DMS 273 (cell line): ENCODE measurements at regions not wholly inside any gene's neighbourhood (a gene's known extent, or its start where the extent isn't known, plus 50 kb on each side); places are given as distances from the start of the nearest gene placed in this dataset.
A peak's percentile ranks its signal among the peaks of the same experiment; 100 is the strongest.

ENCODE experiments used
- DNase-seq: peaks from one replicate; lab custom pipeline; 2025; ENCODE audit not compliant: unreplicated experiment; lab: John Stamatoyannopoulos, UW

GRCh38 chr4:81833576-81833975, 361.9 kb upstream of the RASGEF1B start:
- DNase-seq = no peak

- DNase-seq = peak; percentile 4
Observed at GRCh38 chr4:81828991-81829390, 357.3 kb upstream of the RASGEF1B start.

GRCh38 chr4:81827577-81828202, 356.0 kb upstream of the RASGEF1B start:
- no peak for DNase-seq

DNA sequence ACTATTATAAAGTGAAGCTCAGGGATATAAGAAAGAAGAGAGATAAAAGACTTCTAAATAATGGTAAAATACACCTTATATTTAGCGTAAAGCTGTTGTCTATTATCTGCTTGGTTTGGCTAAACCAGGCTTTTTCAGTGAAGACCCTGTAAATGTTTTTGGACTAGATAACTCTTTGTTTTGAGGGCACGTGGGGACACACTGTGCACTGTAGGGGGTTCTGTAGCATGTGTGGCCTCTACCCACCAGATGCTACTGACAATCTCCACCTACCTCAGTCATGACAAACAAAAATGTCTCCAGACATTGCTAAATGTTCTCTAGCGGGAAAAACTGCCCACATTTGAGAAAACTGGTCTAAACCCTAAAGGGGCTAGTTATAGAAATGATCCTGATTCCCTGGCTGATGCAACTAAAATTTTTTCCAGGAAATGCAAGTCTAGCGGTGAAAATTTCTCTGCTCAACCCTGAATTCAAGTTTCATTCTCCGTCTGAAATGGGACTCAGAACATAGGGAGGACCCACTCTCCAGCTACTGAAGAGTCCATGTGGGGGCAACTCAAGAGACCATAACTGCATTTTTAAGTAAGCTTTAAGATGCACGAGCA, 355.2 kb upstream of the RASGEF1B start:
- DNase-seq = no peak

- DNase-seq = no peak
Observed at GRCh38 chr4:81826335-81826734, 354.6 kb upstream of the RASGEF1B start.

GRCh38 chr4:81818385-81818920, 346.7 kb upstream of the RASGEF1B start:
- DNase-seq = no peak

GRCh38 chr4:81816031-81816761, 344.5 kb upstream of the RASGEF1B start:
- no peak for DNase-seq

GRCh38 chr4:81814987-81815541, 343.4 kb upstream of the RASGEF1B start:
- no peak for DNase-seq

GRCh38 chr4:81811562-81812293, 340.0 kb upstream of the RASGEF1B start:
- no peak for DNase-seq

DNA sequence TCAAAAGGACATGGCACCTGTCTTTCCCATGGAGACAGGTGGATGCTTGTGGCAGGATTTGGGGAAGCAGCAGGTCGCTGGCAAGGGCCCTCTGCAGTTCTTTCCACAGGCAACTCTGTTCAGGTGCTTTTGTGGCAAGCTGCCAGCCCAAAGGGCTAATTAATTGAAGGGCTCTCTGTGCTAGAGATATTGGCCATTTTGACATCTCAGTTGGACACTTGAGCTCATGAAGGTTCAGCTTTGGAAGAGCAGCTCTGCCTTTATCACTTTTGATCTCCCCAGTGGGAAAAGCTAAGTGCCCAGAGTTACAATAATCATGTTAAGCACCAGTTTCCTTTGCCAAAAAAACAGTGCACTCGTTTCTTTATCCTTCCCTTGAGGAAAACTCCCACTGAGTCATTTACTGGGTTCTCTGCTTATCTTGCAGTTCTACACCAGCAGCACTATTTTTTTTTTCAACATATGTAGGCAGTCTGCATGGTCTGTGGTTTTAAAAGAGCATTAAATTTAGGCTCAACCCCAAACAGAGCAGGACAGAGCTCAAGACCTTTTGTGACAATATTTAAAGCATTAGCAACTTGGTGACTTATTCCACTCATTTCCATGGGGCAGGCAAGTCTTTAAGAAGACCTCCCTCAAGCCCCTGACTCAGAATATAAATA, 336.4 kb upstream of the RASGEF1B start:
- DNase-seq = peak; percentile 79

DNA sequence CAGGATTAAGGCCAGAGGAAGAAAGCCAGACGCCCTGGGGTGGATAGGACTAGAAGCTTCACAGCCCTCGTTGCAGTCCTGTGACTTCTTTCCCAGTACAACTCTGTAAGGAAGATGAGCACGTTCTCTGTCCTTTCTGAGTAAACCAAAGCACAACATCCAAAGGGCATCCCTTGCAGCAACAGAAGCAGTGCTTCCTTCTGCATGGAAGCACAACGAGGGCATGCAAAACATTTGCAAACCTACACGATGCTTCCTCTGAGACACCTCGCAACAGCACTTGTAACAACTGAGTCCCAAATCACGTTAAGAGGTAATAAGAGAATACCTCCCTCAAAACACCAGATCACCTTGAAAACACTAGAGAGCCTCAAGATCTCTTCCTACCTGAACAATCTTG, 335.7 kb upstream of the RASGEF1B start:
- no peak for DNase-seq

DNA sequence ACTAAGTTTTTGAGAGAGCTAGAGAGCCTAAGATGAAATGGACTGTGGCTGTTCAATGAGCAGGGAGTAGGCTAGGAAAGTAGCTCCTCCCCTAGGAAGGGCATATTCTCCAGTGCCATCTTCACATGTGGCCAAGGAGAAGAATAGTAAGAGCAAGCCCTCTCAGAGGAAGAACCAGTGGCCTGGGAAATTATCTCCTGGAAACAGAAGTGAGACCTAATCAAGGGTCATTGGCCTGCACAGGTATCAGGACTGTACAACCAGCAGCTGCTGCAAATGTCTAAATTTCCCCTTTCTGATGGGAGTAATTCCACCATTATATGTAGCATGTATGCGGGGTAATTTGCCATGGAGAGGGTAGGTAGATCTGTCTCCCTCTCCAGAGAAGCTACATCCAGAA, 334.8 kb upstream of the RASGEF1B start:
- DNase-seq = no peak

GRCh38 chr4:81804849-81805248, 333.1 kb upstream of the RASGEF1B start:
- peak; percentile 22 for DNase-seq

GRCh38 chr4:81802285-81802846, 330.7 kb upstream of the RASGEF1B start:
- DNase-seq = no peak

DNA sequence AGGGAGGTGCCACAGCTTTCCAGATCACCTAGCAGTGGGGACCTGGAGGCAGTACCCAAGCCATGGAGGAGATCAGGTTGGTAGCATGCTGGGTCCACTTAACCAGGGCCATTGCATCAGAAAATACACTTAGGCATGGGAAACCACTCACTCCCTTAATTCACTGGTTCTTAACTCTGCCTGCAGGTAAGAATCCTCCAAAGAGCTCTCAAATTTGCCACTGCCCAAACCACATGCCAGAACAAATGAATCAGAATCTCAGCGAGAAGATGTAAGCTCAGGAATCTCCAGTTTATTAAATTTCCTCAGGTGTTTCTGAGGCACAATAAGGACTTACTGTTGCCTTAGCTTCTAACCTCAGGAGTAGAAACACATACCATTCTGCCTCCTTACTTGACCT, 327.7 kb upstream of the RASGEF1B start:
- no peak for DNase-seq

DNA sequence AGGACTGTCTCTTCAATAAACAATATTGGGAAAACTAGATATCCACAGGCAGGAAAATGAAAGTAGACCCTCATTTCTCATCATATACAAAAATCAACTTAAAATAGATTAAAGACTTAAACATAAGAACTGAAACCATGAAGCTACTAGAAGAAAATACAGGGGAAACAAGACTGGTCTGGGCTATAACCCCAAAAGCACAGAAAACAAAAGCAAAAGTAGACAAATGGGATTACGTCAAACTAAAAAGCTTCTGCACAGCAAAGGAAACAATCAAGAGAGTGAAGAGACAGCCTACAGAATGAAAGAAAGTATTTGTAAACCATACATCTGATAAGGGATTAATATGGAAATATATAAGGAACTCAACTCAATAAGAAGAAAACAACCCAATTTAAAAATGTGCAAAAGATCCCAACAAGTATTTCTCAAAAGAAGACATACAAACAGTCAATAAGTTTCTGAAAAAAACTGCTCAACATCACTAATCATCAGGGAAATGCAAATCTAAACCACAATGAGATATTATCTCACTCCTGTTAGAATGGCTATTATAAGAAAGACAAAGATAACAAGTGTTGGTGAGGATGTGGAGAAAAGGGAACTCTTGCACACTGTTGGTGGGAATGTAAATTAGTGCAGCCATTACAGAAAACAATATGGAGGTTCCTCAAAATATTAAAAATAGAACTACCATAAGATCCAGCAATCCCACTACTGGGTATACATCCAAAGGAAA, 325.3 kb upstream of the RASGEF1B start:
- no peak for DNase-seq

DNA sequence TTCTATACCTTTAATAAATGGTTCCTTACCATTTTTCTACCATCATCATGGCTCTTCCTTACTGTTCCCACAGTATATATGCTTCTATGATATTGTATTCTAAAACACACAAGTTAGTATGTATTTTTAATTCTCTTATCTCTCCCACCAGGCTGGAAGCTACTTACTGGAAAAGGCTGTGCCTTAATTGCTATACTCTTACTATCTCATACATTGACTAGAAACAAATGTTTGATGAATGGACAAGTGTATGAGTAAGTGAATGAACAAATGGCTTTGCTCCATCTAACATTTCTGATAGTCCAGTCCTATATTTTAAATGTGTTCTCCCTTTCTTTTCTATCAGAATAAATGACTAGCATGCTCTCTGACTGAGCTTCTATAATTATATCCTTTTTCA, 320.8 kb upstream of the RASGEF1B start:
- DNase-seq = no peak

GRCh38 chr4:81790477-81790876, 318.8 kb upstream of the RASGEF1B start:
- no peak for DNase-seq

DNA sequence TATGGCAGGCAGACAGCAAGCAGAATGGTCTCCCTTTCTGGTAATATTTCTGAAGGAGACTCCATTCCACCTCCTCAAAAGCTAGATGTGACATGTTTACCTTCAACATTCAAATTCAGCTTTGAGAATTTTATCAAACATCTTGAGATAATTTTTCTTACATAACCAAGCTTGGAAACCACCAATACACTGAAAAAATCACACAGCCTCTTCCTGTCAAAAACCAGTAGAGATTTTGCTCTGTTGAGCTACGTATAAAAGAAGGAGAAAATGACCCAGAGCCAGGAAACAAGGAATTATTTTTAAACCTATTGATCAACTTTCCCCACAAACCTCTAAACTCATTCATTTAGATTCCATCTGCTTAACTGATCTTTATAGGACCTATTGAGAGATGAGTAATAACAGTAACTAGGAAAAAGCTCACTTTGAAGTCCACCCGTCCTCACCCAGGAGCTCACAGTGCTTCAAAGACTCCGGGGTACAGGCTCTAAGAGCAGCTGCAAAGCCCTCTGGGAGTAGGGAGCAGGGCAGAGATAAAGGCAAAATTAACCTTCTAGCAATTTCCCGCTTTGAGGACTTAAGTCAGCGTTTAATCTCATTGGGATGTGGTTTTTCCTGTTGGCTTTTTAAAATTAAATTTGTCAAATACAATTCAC, 318.2 kb upstream of the RASGEF1B start:
- no peak for DNase-seq
